Activated CD4-positive, alpha-beta memory T cell treated with anti-CD3 and anti-CD28 coated beads for 36 hours (primary cell): ENCODE measurements at regions not wholly inside any gene's neighbourhood (a gene's known extent, or its start where the extent isn't known, plus 50 kb on each side); places are given as distances from the start of the nearest gene placed in this dataset.

Experiments used
- CTCF ChIA-PET: fragments of 350-600 bp; sonication (Branson Sonifier 250); formaldehyde crosslinking; loops from one replicate; lab custom pipeline; 2021; ENCODE audit warnings: antibody characterized with exemption, inconsistent platforms; lab: Charles Lee
- POLR2A ChIA-PET: fragments of 350-600 bp; sonication (Branson Sonifier 250); formaldehyde crosslinking; loops from one replicate; lab custom pipeline; 2021; ENCODE audit warnings: antibody characterized with exemption; lab: Charles Lee
- DNase-seq: peaks from one replicate; pipeline ENCODE4 v3.0.0-alpha.2; 2020
- H3K27ac Mint-ChIP-seq: one replicate; pipeline ENCODE4 v1.8.0; 2021; ENCODE audit warnings: mixed read lengths
- H3K27me3 Mint-ChIP-seq: one replicate; pipeline ENCODE4 v1.8.0; 2021; ENCODE audit warnings: mixed read lengths
- H3K36me3 Mint-ChIP-seq: one replicate; pipeline ENCODE4 v1.8.0; 2021; ENCODE audit warnings: mixed read lengths
- H3K4me1 Mint-ChIP-seq: one replicate; pipeline ENCODE4 v1.8.0; 2021; ENCODE audit warnings: low read depth, mixed read lengths
- H3K4me3 Mint-ChIP-seq: one replicate; pipeline ENCODE4 v1.8.0; 2021; ENCODE audit warnings: mild to moderate bottlenecking, mixed read lengths
- H3K9me3 Mint-ChIP-seq: one replicate; pipeline ENCODE4 v1.8.0; 2021; ENCODE audit warnings: mixed read lengths
- intact Hi-C: fragments of 100-400 bp; cut with micrococcal nuclease; formaldehyde crosslinking; loops from one replicate; pipeline ENCODE4 v1.15.1; 2023

DNA sequence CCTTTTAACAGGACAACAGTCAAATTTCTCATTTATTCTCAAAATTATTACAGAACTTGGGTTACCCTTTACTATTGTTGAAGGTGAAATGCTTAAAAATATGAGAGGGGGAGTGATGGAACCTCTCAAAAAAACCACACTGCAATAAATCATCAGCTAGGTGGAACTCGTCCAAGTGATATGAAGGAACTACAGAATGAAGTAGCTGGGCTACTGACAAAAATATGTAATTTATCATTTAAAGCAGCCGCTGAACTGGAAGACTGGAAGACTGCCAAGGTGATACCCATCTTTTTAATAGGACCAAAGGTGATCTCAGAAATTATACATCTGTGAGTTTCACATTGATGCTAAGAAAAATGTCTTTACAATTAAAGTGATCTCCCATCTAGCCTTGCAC is 597.7 kb upstream of the TENM3 start:
- ChIA-PET CTCF (no interaction called here), POLR2A (no interaction called here)
- Mint-ChIP-seq H3K36me3 (no peaks in the 10 kb centered on the region), H3K4me3 (no peak overlapping the region), H3K4me1 (no peaks in the 10 kb centered on the region), H3K9me3 (peaks cover 9% of the 10 kb centered on the region), H3K27ac (no peak overlapping the region), H3K27me3 (no peaks in the 10 kb centered on the region)
- no peak for DNase-seq
- intact Hi-C loops, result no loop called here

DNA sequence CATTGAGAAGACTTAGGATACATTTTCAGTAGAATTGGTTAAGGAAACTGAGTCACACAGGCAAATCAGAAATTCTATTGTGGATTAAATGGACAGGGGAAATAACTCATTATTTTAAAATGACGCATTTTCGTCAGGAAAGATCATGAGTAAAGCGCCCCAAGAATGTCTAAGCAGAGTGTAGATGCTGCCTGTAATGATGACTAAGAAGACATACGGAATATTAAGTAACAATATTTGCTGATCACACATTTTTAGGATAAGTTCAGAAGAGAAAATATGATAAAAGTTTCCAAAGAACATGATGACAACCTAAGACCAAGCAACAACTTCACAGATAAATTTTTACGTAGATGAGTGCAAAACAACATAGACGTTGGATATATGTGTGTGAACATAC is 596.3 kb upstream of the TENM3 start:
- H3K4me3 Mint-ChIP-seq, result no peak overlapping the region
- H3K27me3 Mint-ChIP-seq, result no peaks in the 10 kb centered on the region
- no peaks in the 10 kb centered on the region for H3K36me3 Mint-ChIP-seq
- H3K4me1 Mint-ChIP-seq, result no peaks in the 10 kb centered on the region
- no peak for DNase-seq
- CTCF ChIA-PET, result no interaction called here
- intact Hi-C loops, result no loop called here
- POLR2A ChIA-PET, result no interaction called here
- H3K9me3 Mint-ChIP-seq, result peaks cover 9% of the 10 kb centered on the region
- no peak overlapping the region for H3K27ac Mint-ChIP-seq

DNA sequence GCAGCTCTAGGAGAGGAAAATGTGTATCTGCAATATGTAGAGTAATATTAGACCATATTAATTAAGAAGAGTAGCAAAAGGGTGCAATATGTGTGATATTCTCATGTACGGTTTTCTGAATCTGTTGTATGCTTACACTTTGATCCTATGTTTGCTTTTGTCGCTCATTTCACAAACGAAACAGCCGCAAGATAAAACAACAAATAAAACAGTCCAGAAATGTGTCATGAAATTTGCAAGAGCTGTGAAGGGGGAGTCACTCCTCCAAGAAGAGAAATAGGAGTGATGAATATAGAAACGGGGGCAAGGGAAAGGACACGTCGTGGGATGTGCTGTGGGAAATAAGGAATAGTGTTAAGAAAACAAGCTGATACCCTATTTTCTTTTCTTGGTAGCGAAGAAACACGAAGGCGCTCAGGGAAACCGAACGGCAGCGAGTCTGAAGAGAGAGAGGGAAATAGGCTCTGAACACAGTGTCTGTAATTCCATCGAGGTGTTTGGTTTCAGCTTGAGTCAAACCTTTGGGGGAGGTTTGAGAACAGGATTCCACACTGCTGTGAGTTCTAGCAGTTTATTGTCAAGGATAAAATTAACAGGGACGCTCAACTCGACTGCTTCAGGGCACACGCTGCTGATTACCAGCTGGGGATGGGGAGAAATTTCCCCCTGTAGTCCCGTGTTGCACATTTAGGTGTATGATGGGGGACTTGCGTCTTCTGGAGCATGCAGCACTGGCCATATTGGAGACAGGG is 595.6 kb upstream of the TENM3 start:
- CTCF ChIA-PET, result no interaction called here
- Mint-ChIP-seq H3K27ac (no peak overlapping the region), H3K4me3 (no peak overlapping the region), H3K27me3 (no peaks in the 10 kb centered on the region), H3K36me3 (no peaks in the 10 kb centered on the region), H3K4me1 (no peaks in the 10 kb centered on the region), H3K9me3 (peaks cover 6% of the 10 kb centered on the region)
- intact Hi-C loops, result no loop called here
- POLR2A ChIA-PET, result no interaction called here
- DNase-seq, result no peak

DNA sequence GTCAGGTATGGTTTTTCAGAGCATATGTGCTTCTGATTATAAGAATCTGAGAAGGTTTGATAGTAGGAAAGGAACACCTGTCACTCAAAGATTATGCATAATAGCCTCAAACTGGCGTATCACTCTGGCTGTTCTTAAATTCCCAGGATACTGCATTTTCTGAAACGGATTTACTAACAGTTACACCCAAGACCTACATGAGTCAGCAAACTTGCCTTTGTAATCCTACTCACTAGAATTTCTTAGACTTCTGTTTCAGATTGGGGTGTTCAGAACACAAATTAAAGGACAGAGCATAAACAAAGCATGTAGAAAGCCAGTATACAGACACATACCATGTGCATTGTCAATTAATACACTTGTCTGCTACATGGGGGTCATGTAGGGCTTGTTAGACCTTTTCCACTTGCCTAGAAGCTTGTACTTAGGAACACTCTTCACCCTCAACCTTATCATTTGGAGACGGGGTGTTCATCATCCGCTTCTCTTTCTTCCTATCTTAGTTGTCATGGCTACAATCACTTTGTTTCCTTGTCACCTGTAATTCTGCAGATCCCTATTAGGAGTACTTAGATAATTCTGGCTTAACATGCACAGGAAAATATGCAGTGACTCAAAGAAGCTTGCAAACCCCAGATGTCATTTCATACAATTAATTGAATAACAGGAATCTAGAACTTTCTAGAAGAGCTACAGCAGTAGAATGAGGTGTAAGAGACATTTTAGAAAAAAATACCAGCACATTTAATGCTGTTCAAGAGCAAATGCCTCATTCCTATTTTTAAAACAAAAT is 593.0 kb upstream of the TENM3 start:
- H3K9me3 Mint-ChIP-seq, result peaks cover 2% of the 10 kb centered on the region
- CTCF ChIA-PET, result no interaction called here
- H3K4me3 Mint-ChIP-seq, result no peak overlapping the region
- no peak overlapping the region for H3K27ac Mint-ChIP-seq
- no peaks in the 10 kb centered on the region for H3K27me3 Mint-ChIP-seq
- no peaks in the 10 kb centered on the region for H3K4me1 Mint-ChIP-seq
- no peak for DNase-seq
- POLR2A ChIA-PET, result no interaction called here
- intact Hi-C loops, result no loop called here
- H3K36me3 Mint-ChIP-seq, result no peaks in the 10 kb centered on the region

DNA sequence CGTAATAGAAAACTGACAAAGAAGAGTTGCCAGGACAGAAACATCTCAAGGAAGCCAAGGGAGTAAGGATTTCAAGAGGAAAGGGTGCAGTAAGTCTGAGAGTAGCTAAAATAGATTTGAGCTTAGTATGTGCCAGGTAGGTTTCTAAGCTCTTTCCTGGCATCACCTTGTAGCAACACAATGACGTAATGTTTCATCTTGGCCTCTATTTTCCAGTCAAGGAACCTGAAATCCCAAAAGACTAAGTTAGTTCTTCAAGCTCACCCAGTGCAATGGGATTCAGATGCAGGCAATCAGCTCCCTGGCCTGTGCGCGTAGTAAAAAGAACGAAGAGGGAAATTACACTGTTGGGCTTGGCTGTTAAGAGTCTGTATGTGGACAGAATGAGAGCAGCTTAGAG is 586.5 kb upstream of the TENM3 start:
- CTCF ChIA-PET, result interaction anchor here (0.6 kb wide), 1 partner anchor 94 kb away, joined by 3 read pairs; no protein-coding TSS in a partner anchor
- POLR2A ChIA-PET, result no interaction called here
- Mint-ChIP-seq H3K4me3 (no peak overlapping the region), H3K27me3 (no peaks in the 10 kb centered on the region), H3K36me3 (no peaks in the 10 kb centered on the region), H3K9me3 (no peaks in the 10 kb centered on the region), H3K27ac (no peak overlapping the region), H3K4me1 (no peaks in the 10 kb centered on the region)
- intact Hi-C loops, result no loop called here
- DNase-seq, result no peak

DNA sequence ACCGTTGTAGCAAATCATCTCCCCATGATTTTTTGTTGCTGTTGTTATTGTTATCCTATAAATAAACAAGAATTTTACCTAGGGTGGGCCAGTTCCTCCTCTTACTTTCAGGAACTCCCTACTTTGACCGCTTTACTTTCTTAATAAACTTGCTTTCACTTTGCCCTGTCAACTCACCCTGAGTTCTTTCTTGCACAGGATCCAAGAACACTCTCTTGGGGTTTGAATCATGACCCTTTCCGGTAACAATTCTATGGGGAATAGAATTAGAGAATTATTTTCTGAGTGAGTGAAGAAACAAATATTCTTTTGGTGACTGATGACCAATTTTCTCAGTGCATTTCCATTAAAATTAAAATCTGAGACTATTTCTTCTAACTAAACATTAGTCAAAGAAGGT is 584.0 kb upstream of the TENM3 start:
- H3K4me1 Mint-ChIP-seq, result no peaks in the 10 kb centered on the region

DNA sequence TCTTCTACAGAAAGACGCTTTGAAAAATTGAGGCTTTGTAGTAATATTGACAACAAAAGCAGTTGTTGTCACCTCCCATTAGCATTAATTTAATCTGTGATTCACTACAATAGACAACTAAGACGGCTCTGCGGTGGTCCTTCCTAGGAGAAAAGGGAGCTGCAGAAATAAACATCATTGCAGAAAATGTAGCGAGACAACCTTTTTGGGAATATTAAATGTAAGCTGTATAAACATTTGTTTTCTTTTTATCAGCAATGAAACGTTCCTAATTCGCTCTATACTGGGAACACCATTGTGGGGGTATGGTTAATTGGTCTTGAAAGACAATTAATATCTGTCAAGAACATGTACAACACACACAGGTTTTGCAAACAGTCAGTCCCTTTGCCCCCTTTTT is 583.3 kb upstream of the TENM3 start:
- H3K27me3 Mint-ChIP-seq, result no peaks in the 10 kb centered on the region
- no peak for DNase-seq
- no peak overlapping the region for H3K4me3 Mint-ChIP-seq
- no peaks in the 10 kb centered on the region for H3K36me3 Mint-ChIP-seq
- H3K27ac Mint-ChIP-seq, result no peak overlapping the region
- ChIA-PET POLR2A (no interaction called here), CTCF (no interaction called here)
- H3K4me1 Mint-ChIP-seq, result no peaks in the 10 kb centered on the region
- H3K9me3 Mint-ChIP-seq, result peaks cover 2% of the 10 kb centered on the region
- intact Hi-C loops, result no loop called here

More for the DNA sequence above, 584.0 kb upstream of the TENM3 start:
- ChIA-PET CTCF (no interaction called here), POLR2A (no interaction called here)
- DNase-seq, result no peak
- Mint-ChIP-seq H3K4me3 (no peak overlapping the region), H3K27ac (no peak overlapping the region), H3K27me3 (no peaks in the 10 kb centered on the region), H3K36me3 (no peaks in the 10 kb centered on the region), H3K9me3 (no peaks in the 10 kb centered on the region)
- intact Hi-C loops, result no loop called here

DNA sequence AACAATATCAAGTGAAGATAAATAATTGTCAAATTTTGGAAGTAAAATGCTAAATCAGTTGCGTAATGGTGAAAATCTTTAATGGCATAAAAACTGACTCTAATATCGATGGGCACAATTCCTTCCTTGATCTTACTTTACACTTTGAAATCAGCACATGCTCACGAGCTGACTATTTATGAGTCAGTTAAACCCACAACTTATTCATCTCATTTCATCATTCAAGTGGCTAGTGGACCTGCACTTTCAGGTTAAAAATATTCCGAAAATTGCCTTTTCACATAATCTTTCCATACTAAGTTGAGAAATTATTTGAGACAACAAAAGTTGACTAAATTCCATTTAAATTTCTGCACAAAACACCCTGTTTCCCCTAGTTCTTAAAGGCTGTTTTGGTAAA is 582.1 kb upstream of the TENM3 start:
- Mint-ChIP-seq H3K36me3 (no peaks in the 10 kb centered on the region), H3K27me3 (no peaks in the 10 kb centered on the region), H3K4me1 (no peaks in the 10 kb centered on the region), H3K9me3 (peaks cover 2% of the 10 kb centered on the region), H3K27ac (no peak overlapping the region), H3K4me3 (no peak overlapping the region)
- intact Hi-C loops, result no loop called here
- DNase-seq, result no peak
- POLR2A ChIA-PET, result no interaction called here
- CTCF ChIA-PET, result interaction anchor here (0.9 kb wide), 1 partner anchor 11 kb away, joined by 3 read pairs; no protein-coding TSS in a partner anchor

DNA sequence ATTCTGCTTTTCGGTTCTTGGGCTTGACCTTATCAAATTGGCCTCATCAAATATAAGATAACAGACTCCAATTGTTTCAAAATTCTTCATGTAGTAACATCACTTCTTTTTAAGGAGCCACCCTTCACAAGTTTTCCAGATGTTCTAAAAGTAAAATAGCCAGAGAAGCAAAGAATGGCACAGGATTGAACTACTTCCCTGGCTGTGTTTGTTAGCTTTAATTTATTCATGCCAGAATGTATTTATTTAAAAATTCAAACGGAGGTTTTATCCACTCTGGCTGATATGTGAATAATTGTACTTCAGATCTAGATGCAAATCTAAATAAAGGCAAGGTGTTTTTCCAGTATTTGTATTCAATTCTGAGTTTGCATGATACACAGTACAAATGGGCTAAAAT is 581.3 kb upstream of the TENM3 start:
- DNase-seq, result no peak
- Mint-ChIP-seq H3K36me3 (no peaks in the 10 kb centered on the region), H3K27me3 (no peaks in the 10 kb centered on the region), H3K4me1 (no peaks in the 10 kb centered on the region), H3K27ac (no peak overlapping the region), H3K9me3 (peaks cover 2% of the 10 kb centered on the region), H3K4me3 (no peak overlapping the region)
- CTCF ChIA-PET, result no interaction called here
- POLR2A ChIA-PET, result no interaction called here
- intact Hi-C loops, result no loop called here

DNA sequence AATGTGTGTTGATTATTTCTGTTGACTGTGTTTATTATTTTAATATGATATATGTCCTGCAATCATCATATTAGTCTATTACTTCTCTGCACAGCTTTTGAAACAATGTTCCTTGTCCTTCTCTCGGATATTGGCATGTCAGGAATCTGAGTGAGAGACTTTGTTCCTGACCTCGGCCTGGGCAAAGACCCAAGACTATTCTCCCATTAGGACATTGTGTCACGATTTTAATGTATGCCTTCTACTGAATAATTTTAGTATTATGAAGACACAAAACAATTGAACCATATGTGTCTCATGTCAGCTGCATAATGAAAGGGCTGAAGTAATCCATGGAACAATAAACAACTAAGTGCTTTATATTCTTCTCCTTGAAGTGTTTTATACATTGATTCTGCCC is 580.8 kb upstream of the TENM3 start:
- no peak for DNase-seq
- no peaks in the 10 kb centered on the region for H3K4me1 Mint-ChIP-seq
- CTCF ChIA-PET, result no interaction called here
- no peaks in the 10 kb centered on the region for H3K36me3 Mint-ChIP-seq
- no peak overlapping the region for H3K4me3 Mint-ChIP-seq
- POLR2A ChIA-PET, result no interaction called here
- no peaks in the 10 kb centered on the region for H3K27me3 Mint-ChIP-seq
- H3K27ac Mint-ChIP-seq, result no peak overlapping the region
- peaks cover 2% of the 10 kb centered on the region for H3K9me3 Mint-ChIP-seq
- intact Hi-C loops, result no loop called here

DNA sequence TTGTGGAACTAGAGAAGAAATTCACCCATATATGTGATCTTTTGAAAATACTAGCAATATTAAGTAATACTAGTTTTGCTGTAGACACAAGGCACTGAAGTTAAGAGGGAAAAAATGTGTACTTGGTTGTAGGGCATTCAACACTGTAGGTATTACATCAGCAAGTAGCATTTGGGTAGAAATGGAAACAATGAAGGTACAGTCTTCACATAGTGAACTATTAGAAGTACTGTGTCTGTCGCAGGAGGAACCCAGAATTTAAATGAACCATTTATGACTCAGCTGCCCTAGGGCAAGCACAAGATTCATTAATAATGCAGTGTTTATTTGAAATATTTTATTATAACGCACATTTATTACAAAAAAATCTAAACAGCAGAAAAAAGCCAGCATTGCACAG is 572.7 kb upstream of the TENM3 start:
- H3K27me3 Mint-ChIP-seq, result no peaks in the 10 kb centered on the region
- ChIA-PET POLR2A (no interaction called here), CTCF (no interaction called here)
- H3K9me3 Mint-ChIP-seq, result no peaks in the 10 kb centered on the region
- DNase-seq, result no peak
- H3K4me1 Mint-ChIP-seq, result no peaks in the 10 kb centered on the region
- H3K36me3 Mint-ChIP-seq, result no peaks in the 10 kb centered on the region
- intact Hi-C loops, result no loop called here
- no peak overlapping the region for H3K4me3 Mint-ChIP-seq
- H3K27ac Mint-ChIP-seq, result no peak overlapping the region

DNA sequence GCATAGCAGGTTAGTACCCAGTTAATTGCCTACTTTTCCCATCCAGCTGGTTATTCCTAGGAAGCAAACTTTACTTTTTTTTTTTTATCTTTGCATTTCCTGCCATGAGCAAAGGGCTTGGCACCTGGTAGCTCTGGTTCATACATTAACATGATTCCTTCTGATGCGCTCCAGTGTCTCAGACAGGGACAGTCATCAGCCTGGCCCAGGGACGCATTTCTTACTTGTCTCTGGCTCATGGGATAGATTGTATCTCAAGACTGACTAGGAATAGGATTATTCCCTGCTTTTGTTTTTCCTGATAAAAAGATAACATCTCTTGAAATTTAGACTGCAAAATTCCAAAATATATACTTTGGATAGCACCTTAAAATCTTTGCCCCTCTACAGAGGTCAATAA is 571.5 kb upstream of the TENM3 start:
- no peak for DNase-seq
- no peak overlapping the region for H3K4me3 Mint-ChIP-seq
- ChIA-PET POLR2A (no interaction called here), CTCF (interaction anchor here (0.6 kb wide), 1 partner anchor 11 kb away, joined by 3 read pairs; no protein-coding TSS in a partner anchor)
- intact Hi-C loops, result no loop called here
- no peaks in the 10 kb centered on the region for H3K27me3 Mint-ChIP-seq
- H3K4me1 Mint-ChIP-seq, result no peaks in the 10 kb centered on the region
- H3K27ac Mint-ChIP-seq, result no peak overlapping the region
- no peaks in the 10 kb centered on the region for H3K9me3 Mint-ChIP-seq
- H3K36me3 Mint-ChIP-seq, result no peaks in the 10 kb centered on the region

DNA sequence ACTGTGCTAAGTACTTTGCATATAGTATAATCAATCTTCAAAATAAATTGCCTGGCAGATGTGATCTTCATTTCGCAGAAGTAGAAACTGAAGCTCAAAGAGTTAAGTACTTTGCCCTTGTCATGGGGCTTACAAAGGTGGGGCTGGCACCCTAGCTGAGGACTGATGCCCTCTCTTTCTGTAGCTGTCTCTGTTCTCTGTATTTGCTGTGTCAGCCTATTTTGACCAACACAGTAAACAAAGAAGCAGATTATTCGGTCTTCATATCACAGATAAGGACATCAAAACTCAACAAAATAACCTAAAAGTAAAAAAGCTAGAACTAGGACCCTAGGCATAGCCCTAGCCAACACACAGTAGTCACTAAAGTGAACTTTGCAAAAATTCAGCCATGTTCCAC is 570.5 kb upstream of the TENM3 start:
- Mint-ChIP-seq H3K4me3 (no peak overlapping the region), H3K36me3 (no peaks in the 10 kb centered on the region), H3K4me1 (no peaks in the 10 kb centered on the region), H3K27me3 (no peaks in the 10 kb centered on the region), H3K27ac (no peak overlapping the region), H3K9me3 (no peaks in the 10 kb centered on the region)
- ChIA-PET POLR2A (no interaction called here), CTCF (no interaction called here)
- intact Hi-C loops, result no loop called here
- no peak for DNase-seq
